ENCODE measurements at regions not wholly inside any gene's neighbourhood (a gene's known extent, or its start where the extent isn't known, plus 50 kb on each side); places are given as distances from the start of the nearest gene placed in this dataset.

- TF ChIP-seq CTCF (IDR thresholded peaks at IDR 0.05; ENCODE audit: control extremely low read depth, extremely low read depth, low read depth, missing control alignments) = no peak
- DNase-seq (ENCODE audit: extremely low spot score) = peak; percentile 31
- POLR2A ChIA-PET = no interaction called here
- CTCF ChIA-PET = interaction anchor here (0.8 to 2.2 kb wide), 4 partner anchors 8 to 866 kb away, joined by 3 to 10 read pairs (median 4); no protein-coding TSS in a partner anchor
These were observed 75.8 kb downstream of the LSMEM1 start for GRCh38 chr7:112556633-112557032.

GRCh38 chr7:112566442-112567324 is 85.9 kb downstream of the LSMEM1 start:
- TF ChIP-seq CTCF (IDR thresholded peaks at IDR 0.05; ENCODE audit: control extremely low read depth, extremely low read depth, low read depth, missing control alignments) = no peak
- no peak for DNase-seq (ENCODE audit: extremely low spot score)
- POLR2A ChIA-PET = no interaction called here
- CTCF ChIA-PET = interaction anchor here (0.7 to 1.2 kb wide), 2 partner anchors 17 to 28 kb away, joined by 3 read pairs; no protein-coding TSS in a partner anchor

- TF ChIP-seq CTCF (IDR thresholded peaks at IDR 0.05; ENCODE audit: control extremely low read depth, extremely low read depth, low read depth, missing control alignments) = no peak
- CTCF ChIA-PET = interaction anchor here (1.2 kb wide), 1 partner anchor 16 kb away, joined by 3 read pairs; no protein-coding TSS in a partner anchor
- DNase-seq (ENCODE audit: extremely low spot score) = no peak
- POLR2A ChIA-PET = no interaction called here
These were observed 86.6 kb downstream of the LSMEM1 start for GRCh38 chr7:112567388-112567787.

- DNase-seq (ENCODE audit: extremely low spot score) = no peak
- ChIA-PET CTCF (interaction anchor here (1.1 to 2.0 kb wide), 2 partner anchors 22 to 324 kb away, joined by 3 to 6 read pairs; no protein-coding TSS in a partner anchor), POLR2A (no interaction called here)
- peak; percentile 22 for TF ChIP-seq CTCF (IDR thresholded peaks at IDR 0.05; ENCODE audit: control extremely low read depth, extremely low read depth, low read depth, missing control alignments)
These were observed 91.2 kb downstream of the LSMEM1 start for GRCh38 chr7:112571852-112572607.

- POLR2A ChIA-PET = no interaction called here
- TF ChIP-seq CTCF (IDR thresholded peaks at IDR 0.05; ENCODE audit: control extremely low read depth, extremely low read depth, low read depth, missing control alignments) = no peak
- DNase-seq (ENCODE audit: extremely low spot score) = no peak
- CTCF ChIA-PET = interaction anchor here (1.1 to 2.0 kb wide), 2 partner anchors 23 to 323 kb away, joined by 3 to 6 read pairs; no protein-coding TSS in a partner anchor
These were observed 92.0 kb downstream of the LSMEM1 start for GRCh38 chr7:112572669-112573301.

Data from GM10248 (cell line).